ENCODE measurements at regions not wholly inside any gene's neighbourhood (a gene's known extent, or its start where the extent isn't known, plus 50 kb on each side); places are given as distances from the start of the nearest gene placed in this dataset.
"Not testable (repeated sequence)": the region's sequence is repeated elsewhere in the genome, so short reads cannot be mapped to it uniquely, and the experiment has no call there.

DNA sequence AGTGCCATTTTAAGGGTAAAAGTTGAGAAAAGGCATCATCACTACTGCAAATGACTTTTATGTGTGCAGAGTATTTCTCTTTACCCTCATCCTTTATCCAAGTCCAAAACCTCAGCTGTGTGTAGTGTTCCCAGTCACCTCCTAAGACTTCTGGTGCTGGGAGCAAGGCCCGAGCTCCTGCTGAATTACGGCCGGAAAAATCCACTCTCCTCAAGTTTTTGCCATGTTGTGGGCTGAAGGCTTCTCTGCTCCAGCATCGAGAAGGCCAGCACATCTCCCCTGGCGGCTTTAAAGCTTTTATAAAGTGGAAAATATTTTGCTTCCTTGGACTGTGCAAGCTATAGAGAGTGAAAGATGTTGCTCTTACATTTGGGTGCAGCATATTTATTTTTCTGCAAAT lies 153.2 kb upstream of the THBS2 start:
- H3K27ac Mint-ChIP-seq: no peak overlapping the region
- no peaks in the 10 kb centered on the region for H3K36me3 Mint-ChIP-seq (ENCODE audit: low read depth)
- ATAC-seq: no peak
- no peak overlapping the region for H3K4me3 Mint-ChIP-seq
- H3K27me3 Mint-ChIP-seq: peaks cover 3% of the 10 kb centered on the region
- DNase-seq: no peak
- no peaks in the 10 kb centered on the region for H3K9me3 Mint-ChIP-seq
- no peaks in the 10 kb centered on the region for H3K4me1 Mint-ChIP-seq

GRCh38 chr6:169406034-169406433 lies 152.4 kb upstream of the THBS2 start:
- ATAC-seq (no peak), DNase-seq (no peak)
- no peaks in the 10 kb centered on the region for H3K9me3 Mint-ChIP-seq
- no peaks in the 10 kb centered on the region for H3K4me1 Mint-ChIP-seq
- H3K36me3 Mint-ChIP-seq (ENCODE audit: low read depth): no peaks in the 10 kb centered on the region
- peaks cover 3% of the 10 kb centered on the region for H3K27me3 Mint-ChIP-seq
- H3K4me3 Mint-ChIP-seq: no peak overlapping the region
- H3K27ac Mint-ChIP-seq: no peak overlapping the region

- Mint-ChIP-seq H3K27ac (no peak overlapping the region), H3K4me1 (no peaks in the 10 kb centered on the region), H3K4me3 (no peak overlapping the region), H3K27me3 (peaks cover 7% of the 10 kb centered on the region), H3K9me3 (no peaks in the 10 kb centered on the region), H3K36me3 (ENCODE audit: low read depth) (no peaks in the 10 kb centered on the region)
- no peak for ATAC-seq
- DNase-seq: no peak
These were observed 151.2 kb upstream of the THBS2 start for GRCh38 chr6:169404828-169405227.

- peaks cover 2% of the 10 kb centered on the region for H3K4me1 Mint-ChIP-seq
- ATAC-seq: no peak
- no peak overlapping the region for H3K4me3 Mint-ChIP-seq
- H3K9me3 Mint-ChIP-seq: no peaks in the 10 kb centered on the region
- H3K36me3 Mint-ChIP-seq (ENCODE audit: low read depth): no peaks in the 10 kb centered on the region
- no peak for DNase-seq
- no peak overlapping the region for H3K27ac Mint-ChIP-seq
- H3K27me3 Mint-ChIP-seq: peaks cover 7% of the 10 kb centered on the region
These were observed 144.9 kb upstream of the THBS2 start for GRCh38 chr6:169398342-169399105.

DNA sequence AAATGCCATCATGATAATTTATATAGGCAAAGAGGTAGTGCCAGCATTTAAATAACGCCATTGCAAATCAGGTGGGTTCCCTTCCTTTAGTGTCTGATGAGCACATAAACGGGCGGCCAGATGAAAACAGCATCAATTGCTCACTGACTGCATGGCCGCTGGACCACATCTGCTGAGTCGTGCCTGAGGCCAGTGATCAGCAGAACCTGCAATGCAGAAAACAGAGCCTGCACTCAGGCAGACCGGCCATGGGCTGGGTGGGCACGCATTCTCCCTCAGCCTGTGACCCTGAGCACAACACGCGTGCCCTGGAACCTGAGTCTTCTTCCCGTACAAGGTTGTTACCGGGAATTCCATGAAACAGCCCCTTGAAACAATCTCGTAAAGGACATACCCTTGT lies 144.0 kb upstream of the THBS2 start:
- DNase-seq (no peak), ATAC-seq (no peak)
- Mint-ChIP-seq H3K4me1 (peaks cover 2% of the 10 kb centered on the region), H3K27me3 (peaks cover 4% of the 10 kb centered on the region), H3K4me3 (no peak overlapping the region), H3K27ac (no peak overlapping the region), H3K36me3 (ENCODE audit: low read depth) (no peaks in the 10 kb centered on the region), H3K9me3 (no peaks in the 10 kb centered on the region)

DNA sequence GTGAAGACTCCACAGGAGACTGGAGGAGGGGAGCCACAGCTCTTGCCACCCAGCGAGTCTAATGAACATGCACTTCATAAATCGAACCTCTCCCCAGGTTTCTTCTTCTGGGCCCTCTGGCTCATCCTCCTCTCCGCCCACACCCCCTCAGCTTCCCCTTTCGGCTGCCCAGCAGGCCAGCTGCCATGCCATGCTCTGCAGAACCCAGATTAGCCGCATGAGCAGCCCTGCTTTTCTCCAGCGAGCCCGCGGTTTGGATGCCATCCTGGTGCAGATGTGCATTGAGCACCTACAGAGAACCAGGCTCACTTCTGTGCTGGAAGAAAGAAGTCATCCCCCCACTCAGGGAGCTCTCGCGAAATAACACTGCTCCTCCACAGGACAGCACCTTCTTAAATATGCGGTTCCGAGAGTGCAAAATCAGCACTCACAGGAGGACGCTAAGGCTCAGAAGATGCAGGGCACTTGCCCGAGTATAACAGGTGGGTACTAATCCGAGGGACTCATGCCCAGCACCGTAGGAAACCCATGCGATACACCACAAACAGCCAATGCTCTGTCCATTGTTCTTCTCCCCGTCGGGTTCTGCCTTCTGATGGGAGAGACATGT lies 143.0 kb upstream of the THBS2 start:
- no peaks in the 10 kb centered on the region for H3K36me3 Mint-ChIP-seq (ENCODE audit: low read depth)
- H3K27me3 Mint-ChIP-seq: peaks cover 4% of the 10 kb centered on the region
- H3K4me3 Mint-ChIP-seq: no peak overlapping the region
- no peak overlapping the region for H3K27ac Mint-ChIP-seq
- H3K4me1 Mint-ChIP-seq: peaks cover 2% of the 10 kb centered on the region
- ATAC-seq (peak; percentile 10), DNase-seq (no peak)
- H3K9me3 Mint-ChIP-seq: no peaks in the 10 kb centered on the region

- not testable (repeated sequence) for H3K27me3 Mint-ChIP-seq; ATAC-seq; DNase-seq; H3K9me3 Mint-ChIP-seq; H3K4me1 Mint-ChIP-seq; H3K27ac Mint-ChIP-seq; H3K4me3 Mint-ChIP-seq; H3K36me3 Mint-ChIP-seq (ENCODE audit: low read depth)
These were observed 142.4 kb upstream of the THBS2 start for GRCh38 chr6:169396009-169396539.

GRCh38 chr6:169395080-169395805 lies 141.6 kb upstream of the THBS2 start:
- ATAC-seq (no peak), DNase-seq (no peak)
- Mint-ChIP-seq H3K4me1 (peaks cover 2% of the 10 kb centered on the region), H3K36me3 (ENCODE audit: low read depth) (no peaks in the 10 kb centered on the region), H3K27ac (no peak overlapping the region), H3K4me3 (no peak overlapping the region), H3K9me3 (no peaks in the 10 kb centered on the region), H3K27me3 (peaks cover under 1% of the 10 kb centered on the region)

DNA sequence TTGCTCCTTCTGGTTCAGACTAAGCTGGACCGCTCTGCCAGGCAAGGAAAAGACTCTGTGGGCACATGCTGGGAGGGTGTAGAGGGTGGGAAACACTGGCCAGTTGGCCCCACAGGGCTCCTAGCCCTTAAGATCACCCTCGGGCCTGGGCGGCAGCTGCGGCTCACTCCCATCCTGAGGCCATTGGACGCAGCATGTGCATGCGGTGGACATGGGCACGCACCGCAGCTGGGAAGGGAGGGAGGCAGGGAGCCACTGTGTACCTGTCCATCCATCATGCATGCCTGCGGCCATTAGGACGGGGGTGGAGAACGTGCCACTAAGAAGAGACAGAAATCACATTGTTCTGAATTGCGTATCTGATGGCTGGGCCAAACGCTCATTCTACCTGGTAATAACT lies 140.1 kb upstream of the THBS2 start:
- Mint-ChIP-seq H3K27ac (no peak overlapping the region), H3K27me3 (no peaks in the 10 kb centered on the region), H3K4me1 (peaks cover 2% of the 10 kb centered on the region), H3K9me3 (peaks cover 4% of the 10 kb centered on the region), H3K4me3 (no peak overlapping the region), H3K36me3 (ENCODE audit: low read depth) (no peaks in the 10 kb centered on the region)
- ATAC-seq (no peak), DNase-seq (no peak)

GRCh38 chr6:169391473-169392071 lies 137.9 kb upstream of the THBS2 start:
- Mint-ChIP-seq H3K27me3 (peaks cover 4% of the 10 kb centered on the region), H3K4me1 (no peaks in the 10 kb centered on the region), H3K9me3 (peaks cover 4% of the 10 kb centered on the region), H3K27ac (no peak overlapping the region), H3K36me3 (ENCODE audit: low read depth) (no peaks in the 10 kb centered on the region), H3K4me3 (no peak overlapping the region)
- ATAC-seq (no peak), DNase-seq (no peak)

- peaks cover 4% of the 10 kb centered on the region for H3K27me3 Mint-ChIP-seq
- no peak for ATAC-seq
- DNase-seq: no peak
- H3K9me3 Mint-ChIP-seq: peaks cover 9% of the 10 kb centered on the region
- H3K4me1 Mint-ChIP-seq: no peaks in the 10 kb centered on the region
- H3K36me3 Mint-ChIP-seq (ENCODE audit: low read depth): no peaks in the 10 kb centered on the region
- H3K4me3 Mint-ChIP-seq: no peak overlapping the region
- H3K27ac Mint-ChIP-seq: no peak overlapping the region
These were observed 134.9 kb upstream of the THBS2 start for GRCh38 chr6:169388395-169389166.

DNA sequence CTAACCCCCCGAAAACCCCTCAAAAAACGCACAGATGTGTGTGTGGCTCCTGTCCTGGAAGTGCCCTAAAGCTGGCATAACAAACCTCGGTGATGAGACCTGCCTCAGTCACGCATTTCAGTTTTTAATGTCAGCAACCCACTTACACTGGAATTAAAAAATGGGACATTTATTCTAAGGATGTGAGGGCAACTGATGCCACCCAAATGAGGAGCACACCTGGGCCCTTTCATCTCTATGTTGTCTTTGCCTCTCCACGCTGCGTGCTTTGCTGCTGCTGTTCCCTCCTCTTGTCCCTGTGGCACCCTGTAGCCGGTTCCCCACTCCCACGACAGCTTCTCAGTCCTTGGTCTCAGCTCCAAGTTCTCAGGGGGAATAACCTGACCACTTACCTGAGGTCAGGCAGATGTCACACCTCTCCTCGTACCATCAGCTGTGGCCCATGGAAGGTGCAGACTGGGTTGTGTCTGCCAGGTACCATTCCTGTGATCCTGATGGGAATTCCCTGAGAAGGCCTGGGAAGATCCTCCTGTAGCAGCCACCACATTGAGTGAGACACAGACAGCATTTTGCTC lies 134.2 kb upstream of the THBS2 start:
- H3K36me3 Mint-ChIP-seq (ENCODE audit: low read depth): no peaks in the 10 kb centered on the region
- no peak for DNase-seq
- no peaks in the 10 kb centered on the region for H3K4me1 Mint-ChIP-seq
- no peak overlapping the region for H3K27ac Mint-ChIP-seq
- H3K27me3 Mint-ChIP-seq: peaks cover 4% of the 10 kb centered on the region
- ATAC-seq: no peak
- peaks cover 15% of the 10 kb centered on the region for H3K9me3 Mint-ChIP-seq
- H3K4me3 Mint-ChIP-seq: no peak overlapping the region

- Mint-ChIP-seq H3K9me3 (peaks cover 15% of the 10 kb centered on the region), H3K4me1 (no peaks in the 10 kb centered on the region), H3K4me3 (no peak overlapping the region), H3K36me3 (ENCODE audit: low read depth) (no peaks in the 10 kb centered on the region), H3K27me3 (peaks cover 4% of the 10 kb centered on the region), H3K27ac (no peak overlapping the region)
- ATAC-seq (no peak), DNase-seq (no peak)
These were observed 132.9 kb upstream of the THBS2 start for GRCh38 chr6:169386411-169387057.

Data from activated naive CD8-positive, alpha-beta T cell treated with anti-CD3 and anti-CD28 coated beads, Interleukin-2, amount 50 U/mL, for 24 hours (primary cell).